ENCODE measurements at regions not wholly inside any gene's neighbourhood (a gene's known extent, or its start where the extent isn't known, plus 50 kb on each side); places are given as distances from the start of the nearest gene placed in this dataset.

DNA sequence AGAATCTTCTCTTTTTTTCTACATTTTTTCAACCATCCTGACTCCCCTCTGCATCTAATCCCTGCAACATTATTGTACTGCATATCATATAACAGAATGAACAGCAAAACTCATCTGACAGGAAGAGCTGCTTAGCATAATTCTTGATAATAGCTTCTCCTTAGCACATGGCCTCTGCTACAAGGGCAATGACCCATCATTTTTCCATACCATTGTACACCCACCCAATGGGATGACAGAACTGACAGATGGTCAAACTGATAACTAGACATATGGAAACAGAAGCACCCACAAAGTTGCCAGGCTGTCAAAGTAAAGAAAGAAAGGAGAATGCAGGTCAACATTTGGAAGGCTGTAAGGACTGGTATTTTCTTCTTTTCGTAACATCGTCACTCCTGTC is 390.4 kb upstream of the USP15 start:
- Histone ChIP-seq H3K36me3 (ENCODE audit: control insufficient read depth in 1 of 2, insufficient read depth in 2 of 2, low read length in 2 of 2) (no peaks in the 10 kb centered on the region), H3K9me3 (ENCODE audit: control insufficient read depth in 1 of 2, low read length in 2 of 2) (no peaks in the 10 kb centered on the region), H3K4me1 (ENCODE audit: control insufficient read depth in 1 of 2, insufficient read depth in 2 of 2, low read length in 2 of 2) (no peaks in the 10 kb centered on the region), H3K27ac (ENCODE audit: low read length) (no peak overlapping the region), H3K4me3 (ENCODE audit: low read depth in 1 of 2, low read length in 2 of 2) (no peak overlapping the region), H3K27me3 (ENCODE audit: low read depth, low read length) (no peaks in the 10 kb centered on the region)

DNA sequence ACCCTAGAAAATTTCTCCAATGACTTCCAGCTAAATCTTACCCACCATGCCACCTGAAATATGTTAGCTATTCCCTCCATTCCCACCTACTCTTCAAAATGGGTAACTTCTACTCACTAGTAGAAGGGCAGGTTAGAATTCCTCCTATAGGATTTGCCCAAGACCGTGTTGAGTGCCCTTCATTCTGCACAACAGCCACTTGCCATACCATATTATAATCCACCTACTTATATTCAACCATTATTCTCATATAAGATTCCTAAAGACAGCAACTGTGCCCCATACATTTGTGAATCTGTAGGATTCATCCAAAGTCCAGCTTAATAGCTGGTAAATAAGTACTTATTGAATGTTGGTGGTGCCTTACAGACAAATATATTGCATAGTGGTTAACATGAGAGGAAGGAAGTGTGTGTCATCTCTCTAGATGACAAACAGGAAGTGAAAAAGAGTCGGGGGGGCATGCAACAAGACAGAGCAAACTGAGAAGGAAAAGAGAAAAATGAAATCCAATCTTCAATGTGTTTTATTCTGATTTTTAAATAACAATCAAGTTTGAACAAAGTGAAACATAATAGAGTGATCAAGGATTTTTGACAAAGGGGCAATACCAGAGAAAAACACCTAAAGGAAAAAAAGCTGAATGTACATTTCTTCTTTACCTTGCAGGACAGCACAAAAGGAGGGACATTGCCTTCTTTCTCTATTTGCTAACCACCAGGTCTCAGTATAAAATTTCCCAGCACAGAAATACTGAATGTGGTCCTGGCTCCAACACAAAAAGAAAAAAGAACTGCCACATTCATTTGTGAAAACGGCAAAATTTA is 389.3 kb upstream of the USP15 start:
- Histone ChIP-seq H3K27ac (ENCODE audit: low read length) (no peak overlapping the region), H3K4me3 (ENCODE audit: low read depth in 1 of 2, low read length in 2 of 2) (no peak overlapping the region), H3K9me3 (ENCODE audit: control insufficient read depth in 1 of 2, low read length in 2 of 2) (no peaks in the 10 kb centered on the region), H3K36me3 (ENCODE audit: control insufficient read depth in 1 of 2, insufficient read depth in 2 of 2, low read length in 2 of 2) (no peaks in the 10 kb centered on the region), H3K27me3 (ENCODE audit: low read depth, low read length) (no peaks in the 10 kb centered on the region), H3K4me1 (ENCODE audit: control insufficient read depth in 1 of 2, insufficient read depth in 2 of 2, low read length in 2 of 2) (no peaks in the 10 kb centered on the region)

GRCh38 chr12:61871485-61871810 is 388.8 kb upstream of the USP15 start:
- no peak overlapping the region for H3K4me3 ChIP-seq (ENCODE audit: low read depth in 1 of 2, low read length in 2 of 2)
- no peaks in the 10 kb centered on the region for H3K4me1 ChIP-seq (ENCODE audit: control insufficient read depth in 1 of 2, insufficient read depth in 2 of 2, low read length in 2 of 2)
- no peaks in the 10 kb centered on the region for H3K9me3 ChIP-seq (ENCODE audit: control insufficient read depth in 1 of 2, low read length in 2 of 2)
- H3K36me3 ChIP-seq (ENCODE audit: control insufficient read depth in 1 of 2, insufficient read depth in 2 of 2, low read length in 2 of 2) = no peaks in the 10 kb centered on the region
- H3K27me3 ChIP-seq (ENCODE audit: low read depth, low read length) = no peaks in the 10 kb centered on the region
- H3K27ac ChIP-seq (ENCODE audit: low read length) = no peak overlapping the region

GRCh38 chr12:61879229-61879628 is 381.0 kb upstream of the USP15 start:
- Histone ChIP-seq H3K27ac (ENCODE audit: low read length) (no peak overlapping the region), H3K9me3 (ENCODE audit: control insufficient read depth in 1 of 2, low read length in 2 of 2) (no peaks in the 10 kb centered on the region), H3K4me1 (ENCODE audit: control insufficient read depth in 1 of 2, insufficient read depth in 2 of 2, low read length in 2 of 2) (no peaks in the 10 kb centered on the region), H3K4me3 (ENCODE audit: low read depth in 1 of 2, low read length in 2 of 2) (no peak overlapping the region), H3K36me3 (ENCODE audit: control insufficient read depth in 1 of 2, insufficient read depth in 2 of 2, low read length in 2 of 2) (no peaks in the 10 kb centered on the region), H3K27me3 (ENCODE audit: low read depth, low read length) (no peaks in the 10 kb centered on the region)

DNA sequence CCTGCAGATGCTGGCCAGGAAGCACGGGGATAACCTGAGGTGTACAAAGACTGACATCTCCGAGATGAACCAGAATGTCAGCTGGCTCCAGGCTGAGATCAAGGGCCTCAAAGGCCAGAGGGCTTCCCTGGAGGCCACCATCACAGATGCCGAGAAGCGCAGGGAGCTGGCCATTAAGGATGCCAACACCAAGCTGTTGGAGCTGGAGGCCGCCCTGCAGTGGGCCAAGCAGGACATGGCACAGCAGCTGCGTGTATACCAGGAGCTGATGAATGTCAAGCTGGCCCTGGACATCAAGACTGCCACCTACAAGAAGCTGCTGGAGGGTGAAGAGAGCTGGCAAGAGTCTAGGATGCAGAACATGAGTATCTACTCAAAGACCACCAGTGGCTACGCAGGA is 380.0 kb upstream of the USP15 start:
- no peaks in the 10 kb centered on the region for H3K36me3 ChIP-seq (ENCODE audit: control insufficient read depth in 1 of 2, insufficient read depth in 2 of 2, low read length in 2 of 2)
- no peaks in the 10 kb centered on the region for H3K9me3 ChIP-seq (ENCODE audit: control insufficient read depth in 1 of 2, low read length in 2 of 2)
- no peak overlapping the region for H3K27ac ChIP-seq (ENCODE audit: low read length)
- H3K4me1 ChIP-seq (ENCODE audit: control insufficient read depth in 1 of 2, insufficient read depth in 2 of 2, low read length in 2 of 2) = no peaks in the 10 kb centered on the region
- no peaks in the 10 kb centered on the region for H3K27me3 ChIP-seq (ENCODE audit: low read depth, low read length)
- no peak overlapping the region for H3K4me3 ChIP-seq (ENCODE audit: low read depth in 1 of 2, low read length in 2 of 2)

DNA sequence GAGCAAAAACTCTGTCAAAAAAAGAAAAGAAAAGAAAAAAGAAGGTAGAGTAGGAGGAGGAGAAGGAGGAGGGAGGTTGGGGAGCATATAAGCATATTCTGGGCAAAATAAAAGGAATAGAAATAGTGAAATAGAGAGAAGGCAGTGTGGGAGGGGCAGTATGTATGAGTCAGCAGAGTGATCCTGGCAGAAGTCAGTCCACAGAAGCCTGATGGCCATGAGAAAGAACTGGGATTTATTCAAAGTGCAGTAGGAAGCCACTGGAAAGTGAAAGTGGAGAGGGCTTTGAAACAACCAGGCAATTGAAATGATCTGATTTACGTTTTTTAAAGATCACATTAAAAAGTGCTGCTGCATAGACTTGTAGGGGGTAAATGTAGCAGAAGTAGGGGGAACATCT is 368.6 kb upstream of the USP15 start:
- peak overlapping the region in 1 of 2 donors; percentile 30 for H3K4me3 ChIP-seq (ENCODE audit: low read depth in 1 of 2, low read length in 2 of 2)

DNA sequence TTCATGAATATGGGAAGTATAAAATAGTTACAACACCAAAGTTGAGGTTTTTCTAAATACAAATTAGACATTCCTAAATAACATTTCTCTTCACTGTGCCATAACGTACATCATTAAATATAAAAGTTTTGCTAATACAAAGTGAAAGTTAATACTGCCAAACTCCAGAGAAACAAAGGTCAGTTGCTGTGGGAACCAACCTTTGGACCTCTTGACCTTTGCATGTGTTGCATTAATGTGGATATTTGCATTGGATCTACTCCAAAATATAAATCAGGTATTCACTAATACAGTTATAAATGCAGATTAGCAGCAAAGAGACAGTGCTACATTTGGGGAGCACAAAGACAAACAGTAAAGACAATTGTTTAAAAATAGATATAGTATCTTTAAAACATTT is 366.0 kb upstream of the USP15 start:
- Histone ChIP-seq H3K27me3 (ENCODE audit: low read depth, low read length) (no peaks in the 10 kb centered on the region), H3K4me3 (ENCODE audit: low read depth in 1 of 2, low read length in 2 of 2) (no peak overlapping the region), H3K36me3 (ENCODE audit: control insufficient read depth in 1 of 2, insufficient read depth in 2 of 2, low read length in 2 of 2) (no peaks in the 10 kb centered on the region), H3K4me1 (ENCODE audit: control insufficient read depth in 1 of 2, insufficient read depth in 2 of 2, low read length in 2 of 2) (no peaks in the 10 kb centered on the region), H3K9me3 (ENCODE audit: control insufficient read depth in 1 of 2, low read length in 2 of 2) (peaks cover 0 to 5% of the 10 kb centered on the region in 2 donors), H3K27ac (ENCODE audit: low read length) (no peak overlapping the region)

More for the DNA sequence above, 368.6 kb upstream of the USP15 start:
- Histone ChIP-seq H3K27me3 (ENCODE audit: low read depth, low read length) (no peaks in the 10 kb centered on the region), H3K36me3 (ENCODE audit: control insufficient read depth in 1 of 2, insufficient read depth in 2 of 2, low read length in 2 of 2) (no peaks in the 10 kb centered on the region), H3K9me3 (ENCODE audit: control insufficient read depth in 1 of 2, low read length in 2 of 2) (no peaks in the 10 kb centered on the region), H3K4me1 (ENCODE audit: control insufficient read depth in 1 of 2, insufficient read depth in 2 of 2, low read length in 2 of 2) (no peaks in the 10 kb centered on the region), H3K27ac (ENCODE audit: low read length) (no peak overlapping the region)

- no peaks in the 10 kb centered on the region for H3K4me1 ChIP-seq (ENCODE audit: control insufficient read depth in 1 of 2, insufficient read depth in 2 of 2, low read length in 2 of 2)
- peaks cover 0 to 5% of the 10 kb centered on the region in 2 donors for H3K9me3 ChIP-seq (ENCODE audit: control insufficient read depth in 1 of 2, low read length in 2 of 2)
- H3K27me3 ChIP-seq (ENCODE audit: low read depth, low read length) = no peaks in the 10 kb centered on the region
- no peak overlapping the region for H3K27ac ChIP-seq (ENCODE audit: low read length)
- no peak overlapping the region for H3K4me3 ChIP-seq (ENCODE audit: low read depth in 1 of 2, low read length in 2 of 2)
- no peaks in the 10 kb centered on the region for H3K36me3 ChIP-seq (ENCODE audit: control insufficient read depth in 1 of 2, insufficient read depth in 2 of 2, low read length in 2 of 2)
These were observed 363.8 kb upstream of the USP15 start for GRCh38 chr12:61896436-61896835.

GRCh38 chr12:61902403-61902802 is 357.8 kb upstream of the USP15 start:
- Histone ChIP-seq H3K36me3 (ENCODE audit: control insufficient read depth in 1 of 2, insufficient read depth in 2 of 2, low read length in 2 of 2) (no peaks in the 10 kb centered on the region), H3K4me3 (ENCODE audit: low read depth in 1 of 2, low read length in 2 of 2) (no peak overlapping the region), H3K27ac (ENCODE audit: low read length) (no peak overlapping the region), H3K9me3 (ENCODE audit: control insufficient read depth in 1 of 2, low read length in 2 of 2) (peaks cover 0 to 5% of the 10 kb centered on the region in 2 donors), H3K4me1 (ENCODE audit: control insufficient read depth in 1 of 2, insufficient read depth in 2 of 2, low read length in 2 of 2) (no peaks in the 10 kb centered on the region), H3K27me3 (ENCODE audit: low read depth, low read length) (no peaks in the 10 kb centered on the region)

DNA sequence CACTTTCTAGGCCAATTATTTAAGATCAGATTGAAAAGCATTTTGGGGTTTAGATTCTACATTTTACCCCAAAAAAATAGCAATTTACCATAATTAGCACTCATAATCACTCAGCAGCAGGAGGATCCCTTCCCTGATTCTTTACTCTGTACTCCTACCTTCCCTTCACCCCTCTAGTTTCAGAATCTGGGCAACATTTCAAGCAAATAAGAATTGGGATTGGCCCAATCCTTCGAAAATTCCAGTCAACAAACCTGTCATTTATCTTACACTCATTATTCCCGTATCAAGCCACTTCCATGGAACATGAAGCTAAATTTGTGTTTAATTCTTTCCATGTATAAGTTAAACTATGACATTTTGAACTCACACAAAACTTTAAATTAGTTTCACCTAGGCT is 349.1 kb upstream of the USP15 start:
- H3K36me3 ChIP-seq (ENCODE audit: control insufficient read depth in 1 of 2, insufficient read depth in 2 of 2, low read length in 2 of 2) = no peaks in the 10 kb centered on the region
- H3K4me3 ChIP-seq (ENCODE audit: low read depth in 1 of 2, low read length in 2 of 2) = no peak overlapping the region
- no peak overlapping the region for H3K27ac ChIP-seq (ENCODE audit: low read length)
- H3K4me1 ChIP-seq (ENCODE audit: control insufficient read depth in 1 of 2, insufficient read depth in 2 of 2, low read length in 2 of 2) = no peaks in the 10 kb centered on the region
- no peaks in the 10 kb centered on the region for H3K9me3 ChIP-seq (ENCODE audit: control insufficient read depth in 1 of 2, low read length in 2 of 2)
- H3K27me3 ChIP-seq (ENCODE audit: low read depth, low read length) = no peaks in the 10 kb centered on the region

GRCh38 chr12:61915420-61915819 is 344.8 kb upstream of the USP15 start:
- Histone ChIP-seq H3K27me3 (ENCODE audit: low read depth, low read length) (no peaks in the 10 kb centered on the region), H3K36me3 (ENCODE audit: control insufficient read depth in 1 of 2, insufficient read depth in 2 of 2, low read length in 2 of 2) (no peaks in the 10 kb centered on the region), H3K9me3 (ENCODE audit: control insufficient read depth in 1 of 2, low read length in 2 of 2) (no peaks in the 10 kb centered on the region), H3K27ac (ENCODE audit: low read length) (no peak overlapping the region), H3K4me3 (ENCODE audit: low read depth in 1 of 2, low read length in 2 of 2) (no peak overlapping the region), H3K4me1 (ENCODE audit: control insufficient read depth in 1 of 2, insufficient read depth in 2 of 2, low read length in 2 of 2) (no peaks in the 10 kb centered on the region)

DNA sequence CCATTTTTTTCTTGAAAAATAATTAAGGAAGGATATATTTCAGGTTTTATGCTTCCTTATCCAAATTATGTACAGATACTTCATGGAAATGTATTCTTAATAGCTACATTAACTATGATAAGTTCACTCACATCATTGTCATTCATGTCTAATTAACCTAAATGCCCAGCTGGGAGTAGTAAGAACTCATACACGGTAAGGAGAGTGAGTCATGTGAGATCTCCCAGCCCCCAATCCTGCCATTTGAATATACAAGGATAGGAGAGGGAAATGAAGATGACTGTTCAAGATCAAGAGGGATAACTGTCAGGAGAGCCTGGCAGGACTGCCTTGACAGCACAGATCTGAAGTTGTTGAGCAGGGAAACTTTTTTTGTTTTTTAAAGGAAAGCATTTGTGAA is 343.4 kb upstream of the USP15 start:
- no peak overlapping the region for H3K4me3 ChIP-seq (ENCODE audit: low read depth in 1 of 2, low read length in 2 of 2)
- no peaks in the 10 kb centered on the region for H3K4me1 ChIP-seq (ENCODE audit: control insufficient read depth in 1 of 2, insufficient read depth in 2 of 2, low read length in 2 of 2)
- no peaks in the 10 kb centered on the region for H3K9me3 ChIP-seq (ENCODE audit: control insufficient read depth in 1 of 2, low read length in 2 of 2)
- H3K27me3 ChIP-seq (ENCODE audit: low read depth, low read length) = no peaks in the 10 kb centered on the region
- H3K27ac ChIP-seq (ENCODE audit: low read length) = no peak overlapping the region
- no peaks in the 10 kb centered on the region for H3K36me3 ChIP-seq (ENCODE audit: control insufficient read depth in 1 of 2, insufficient read depth in 2 of 2, low read length in 2 of 2)
